Smooth muscle cell (in vitro differentiated cells): ENCODE measurements at regions not wholly inside any gene's neighbourhood (a gene's known extent, or its start where the extent isn't known, plus 50 kb on each side); places are given as distances from the start of the nearest gene placed in this dataset.

Source experiments
- DNase-seq: peaks from one replicate; lab custom pipeline; 2025; ENCODE audit not compliant: unreplicated experiment; lab: John Stamatoyannopoulos, UW
- H2AFZ ChIP-seq: fragments of 200-600 bp; sonication (generic); 2 replicates; pipeline ENCODE4 v1.6.0; 2016; ENCODE audit warnings: antibody characterized with exemption, low read depth, mild to moderate bottlenecking
- H3F3A ChIP-seq: fragments of 200-600 bp; sonication (generic); 2 replicates; pipeline ENCODE4 v1.6.0; 2017; ENCODE audit warnings: antibody characterized with exemption, low read depth
- H3K27ac ChIP-seq: fragments of 200-600 bp; sonication (generic); 2 replicates; pipeline ENCODE4 v1.5.1; 2016; ENCODE audit warnings: low read depth, mild to moderate bottlenecking
- H3K27me3 ChIP-seq: fragments of 200-600 bp; sonication (generic); 2 replicates; pipeline ENCODE4 v1.6.1; 2016; ENCODE audit warnings: low read depth, mild to moderate bottlenecking
- H3K36me3 ChIP-seq: fragments of 200-600 bp; sonication (generic); 2 replicates; pipeline ENCODE4 v1.5.1; 2016; ENCODE audit warnings: low read depth
- H3K4me1 ChIP-seq: fragments of 200-600 bp; sonication (generic); 2 replicates; pipeline ENCODE4 v1.5.1; 2016; ENCODE audit warnings: low read depth
- H3K4me2 ChIP-seq: fragments of 200-600 bp; sonication (generic); 2 replicates; pipeline ENCODE4 v1.6.0; 2016; ENCODE audit warnings: mild to moderate bottlenecking
- H3K4me3 ChIP-seq: fragments of 200-600 bp; sonication (generic); 2 replicates; pipeline ENCODE4 v1.5.1; 2016; ENCODE audit warnings: mild to moderate bottlenecking
- H3K79me2 ChIP-seq: fragments of 200-600 bp; sonication (generic); 2 replicates; pipeline ENCODE4 v1.6.0; 2016; ENCODE audit warnings: low read depth, mild to moderate bottlenecking
- H3K9ac ChIP-seq: fragments of 200-600 bp; sonication (generic); 2 replicates; pipeline ENCODE4 v1.6.0; 2016; ENCODE audit warnings: low read depth
- H3K9me3 ChIP-seq: fragments of 200-600 bp; sonication (generic); replicated peaks from 2 replicates; pipeline ENCODE4 v1.5.1; 2016; ENCODE audit warnings: low read depth
- H4K20me1 ChIP-seq: fragments of 200-600 bp; sonication (generic); 2 replicates; pipeline ENCODE4 v1.6.0; 2016; ENCODE audit warnings: low read depth
- CTCF ChIP-seq: fragments of 200-600 bp; sonication (generic); IDR thresholded peaks from 2 replicates; pipeline ENCODE4 v1.5.1; 2017; ENCODE audit warnings: borderline replicate concordance, mild to moderate bottlenecking, antibody characterized with exemption; ENCODE audit not compliant: insufficient read depth, poor library complexity, severe bottlenecking
- WGBS: methylation state at CpG from one replicate; pipeline ENCODE4 v1.1.7; 2016; ENCODE audit warnings: low lambda C conversion rate; 5-methylcytosine and 5-hydroxymethylcytosine counted together

DNA sequence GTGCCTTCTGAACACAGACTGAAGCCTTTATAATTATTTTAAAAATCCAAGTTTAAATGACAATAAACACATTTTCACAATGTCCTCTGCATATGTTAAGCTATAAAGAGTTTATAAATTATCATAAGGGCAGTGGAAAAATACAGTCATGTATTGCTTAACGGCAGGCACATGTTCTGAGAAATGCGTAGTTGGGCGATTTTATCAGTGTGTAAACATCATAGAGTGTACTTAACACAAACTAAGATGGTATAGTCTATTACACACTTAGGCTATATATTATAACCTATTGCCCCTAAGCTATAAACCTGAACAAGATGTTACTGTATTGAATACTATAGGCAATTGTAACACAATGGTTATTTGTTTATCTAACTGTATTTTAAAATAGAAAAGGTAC lies 254.7 kb downstream of the GABRG1 start:
- no peaks in the 10 kb centered on the region for H3K27me3 ChIP-seq

GRCh38 chr4:45865781-45866180 lies 258.1 kb downstream of the GABRG1 start:
- Histone ChIP-seq H3K36me3 (no peaks in the 10 kb centered on the region), H3K27me3 (no peaks in the 10 kb centered on the region), H3K4me1 (no peaks in the 10 kb centered on the region), H3K4me3 (no peak overlapping the region), H3K4me2 (no peak overlapping the region), H3K79me2 (no peaks in the 10 kb centered on the region), H3F3A (no peaks in the 10 kb centered on the region), H3K27ac (no peak overlapping the region), H3K9ac (no peak overlapping the region), H4K20me1 (no peaks in the 10 kb centered on the region), H3K9me3 (no peaks in the 10 kb centered on the region), H2AFZ (no peak overlapping the region)
- no peak for DNase-seq
- 91% methylated on average over 2 of the region's 2 CpGs for WGBS
- TF ChIP-seq CTCF, result no peak

More for the DNA sequence above, 254.7 kb downstream of the GABRG1 start:
- Histone ChIP-seq H4K20me1 (no peaks in the 10 kb centered on the region), H3K9me3 (no peaks in the 10 kb centered on the region), H3F3A (no peaks in the 10 kb centered on the region), H2AFZ (no peak overlapping the region), H3K27ac (no peak overlapping the region), H3K9ac (no peak overlapping the region), H3K79me2 (no peaks in the 10 kb centered on the region), H3K36me3 (no peaks in the 10 kb centered on the region), H3K4me1 (no peaks in the 10 kb centered on the region), H3K4me3 (no peak overlapping the region), H3K4me2 (no peak overlapping the region)
- WGBS, result 82% methylated on average over 3 of the region's 3 CpGs
- DNase-seq, result no peak
- TF ChIP-seq CTCF, result no peak

DNA sequence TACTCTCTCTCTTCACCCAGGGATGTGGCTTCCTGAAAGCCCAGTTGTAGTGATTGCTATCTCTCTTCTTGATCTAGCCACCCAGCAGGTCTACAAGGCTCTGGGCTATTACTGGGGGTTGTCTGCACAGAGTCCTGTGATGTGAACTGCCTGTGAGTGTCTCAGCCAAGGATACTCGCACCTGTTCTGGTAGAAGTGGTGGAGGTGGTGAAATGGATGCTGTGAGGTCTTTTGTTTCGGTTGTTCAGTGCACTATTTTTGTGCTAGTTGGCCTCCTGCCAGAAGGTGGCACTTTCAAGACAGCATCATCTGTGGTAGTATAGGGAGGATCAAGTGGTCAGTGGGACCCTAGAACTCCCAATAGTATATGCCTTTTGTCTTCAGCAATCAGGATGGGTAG lies 268.0 kb downstream of the GABRG1 start:
- WGBS, result 100% methylated on average over 2 of the region's 2 CpGs
- Histone ChIP-seq H3K9ac (no peak overlapping the region), H3K4me1 (no peaks in the 10 kb centered on the region), H3F3A (no peaks in the 10 kb centered on the region), H4K20me1 (no peaks in the 10 kb centered on the region), H3K4me3 (no peak overlapping the region), H3K9me3 (no peaks in the 10 kb centered on the region), H3K4me2 (no peak overlapping the region), H3K27ac (no peak overlapping the region), H3K27me3 (no peaks in the 10 kb centered on the region), H3K36me3 (no peaks in the 10 kb centered on the region), H2AFZ (no peak overlapping the region), H3K79me2 (no peaks in the 10 kb centered on the region)
- TF ChIP-seq CTCF, result no peak
- DNase-seq, result no peak

DNA sequence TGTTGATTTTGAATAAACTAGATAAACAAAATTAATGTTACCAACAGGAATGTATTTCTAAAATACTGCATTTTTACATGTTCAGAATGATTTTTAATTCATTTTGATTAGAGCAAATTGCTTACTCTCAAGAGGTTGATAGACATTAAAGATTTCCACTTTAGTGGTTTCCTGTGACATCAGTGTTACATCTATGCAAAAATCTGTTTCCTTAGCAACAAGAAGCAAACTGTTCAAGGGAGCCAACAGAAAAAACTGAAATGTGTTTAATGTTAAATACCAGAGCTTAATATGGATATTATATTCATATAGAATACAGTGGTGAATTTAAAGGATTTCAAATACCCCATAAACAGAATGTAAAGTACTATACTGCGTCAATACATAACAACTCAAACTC lies 277.8 kb downstream of the GABRG1 start:
- Histone ChIP-seq H3K27me3 (no peaks in the 10 kb centered on the region), H3K36me3 (no peaks in the 10 kb centered on the region), H3K79me2 (no peaks in the 10 kb centered on the region), H3K9ac (no peak overlapping the region), H3F3A (no peaks in the 10 kb centered on the region), H3K9me3 (no peaks in the 10 kb centered on the region), H4K20me1 (no peaks in the 10 kb centered on the region), H3K4me3 (no peak overlapping the region), H2AFZ (no peak overlapping the region), H3K4me1 (no peaks in the 10 kb centered on the region), H3K4me2 (no peak overlapping the region), H3K27ac (no peak overlapping the region)
- TF ChIP-seq CTCF, result no peak
- no peak for DNase-seq
- WGBS, result 83% methylated on average over 1 of the region's 1 CpG
